GM23338 (cell line): ENCODE measurements at regions not wholly inside any gene's neighbourhood (a gene's known extent, or its start where the extent isn't known, plus 50 kb on each side); places are given as distances from the start of the nearest gene placed in this dataset.

ENCODE experiments used
- ATAC-seq: fragments of 200-7000 bp; cut with Tn5 transposase; 3 replicates; pipeline ENCODE4 v1.9.1; 2020
- DNase-seq: peaks from one replicate; pipeline ENCODE4 v3.0.0-alpha.2; 2015; ENCODE audit warnings: low spot score
- H2AFZ ChIP-seq: fragments of 200-600 bp; sonication (generic); 2 replicates; pipeline ENCODE4 v1.8.0; 2016; ENCODE audit warnings: antibody characterized with exemption, mild to moderate bottlenecking, moderate library complexity
- H3F3A ChIP-seq: fragments of 200-600 bp; sonication (generic); replicated peaks from 2 replicates; pipeline ENCODE4 v1.8.0; 2017; ENCODE audit warnings: antibody characterized with exemption, mixed run types, low read depth
- H3K27ac ChIP-seq: fragments of 200-600 bp; sonication (generic); 2 replicates; pipeline ENCODE4 v1.6.1; 2016; ENCODE audit warnings: low read depth
- H3K27me3 ChIP-seq: fragments of 200-600 bp; sonication (generic); 2 replicates; pipeline ENCODE4 v1.8.0; 2016; ENCODE audit warnings: mild to moderate bottlenecking, mixed run types, moderate library complexity; ENCODE audit not compliant: insufficient read depth
- H3K36me3 ChIP-seq: fragments of 200-600 bp; sonication (generic); 2 replicates; pipeline ENCODE4 v1.8.0; 2016; ENCODE audit warnings: mild to moderate bottlenecking; ENCODE audit not compliant: insufficient read depth
- H3K4me1 ChIP-seq: fragments of 200-600 bp; sonication (generic); 2 replicates; pipeline ENCODE4 v1.8.0; 2016; ENCODE audit warnings: mild to moderate bottlenecking, moderate library complexity; ENCODE audit not compliant: insufficient read depth
- H3K4me2 ChIP-seq: fragments of 200-600 bp; sonication (generic); 2 replicates; pipeline ENCODE4 v1.7.1; 2017; ENCODE audit warnings: mixed run types
- H3K4me3 ChIP-seq: fragments of 200-600 bp; sonication (generic); 2 replicates; pipeline ENCODE4 v1.6.1; 2016; ENCODE audit warnings: mixed run types
- H3K79me2 ChIP-seq: fragments of 200-600 bp; sonication (generic); replicated peaks from 2 replicates; pipeline ENCODE4 v1.8.0; 2017; ENCODE audit warnings: mild to moderate bottlenecking; ENCODE audit not compliant: insufficient read depth
- H3K9me2 ChIP-seq: fragments of 200-600 bp; sonication (generic); 2 replicates; pipeline ENCODE4 v1.8.0; 2017; ENCODE audit not compliant: insufficient read depth
- H4K20me1 ChIP-seq: fragments of 200-600 bp; sonication (generic); replicated peaks from 2 replicates; pipeline ENCODE4 v1.8.0; 2017; ENCODE audit warnings: mild to moderate bottlenecking; ENCODE audit not compliant: insufficient read depth
- H3K27ac Mint-ChIP-seq: 2 replicates; pipeline ENCODE4 v1.8.0; 2020; ENCODE audit warnings: inconsistent platforms, mild to moderate bottlenecking, moderate library complexity, mixed read lengths
- H3K27me3 Mint-ChIP-seq: 3 replicates; pipeline ENCODE4 v1.8.0; 2022; ENCODE audit warnings: low read depth, mild to moderate bottlenecking, moderate library complexity, mixed read lengths, inconsistent platforms; ENCODE audit not compliant: insufficient read depth, poor library complexity
- H3K36me3 Mint-ChIP-seq: 3 replicates; pipeline ENCODE4 v1.8.0; 2021; ENCODE audit warnings: low read depth, mild to moderate bottlenecking, inconsistent platforms, moderate library complexity, mixed read lengths
- H3K4me1 Mint-ChIP-seq: 3 replicates; pipeline ENCODE4 v1.8.0; 2020; ENCODE audit warnings: mild to moderate bottlenecking, inconsistent platforms, mixed read lengths
- H3K4me3 Mint-ChIP-seq: 3 replicates; pipeline ENCODE4 v1.8.0; 2021; ENCODE audit warnings: moderate library complexity, mild to moderate bottlenecking, inconsistent platforms, mixed read lengths
- H3K9me3 Mint-ChIP-seq: 3 replicates; pipeline ENCODE4 v1.8.0; 2020; ENCODE audit warnings: moderate library complexity, mild to moderate bottlenecking, inconsistent platforms, mixed read lengths
- CREB1 ChIP-seq: fragments of 250-450 bp; sonication (Bioruptor Pico); IDR thresholded peaks from 2 replicates; pipeline ENCODE4 v1.5.0; 2020; ENCODE audit warnings: low read depth, mild to moderate bottlenecking, moderate library complexity
- EZH2 ChIP-seq: fragments of 200-600 bp; sonication (generic); IDR thresholded peaks from one replicate; pipeline ENCODE4 v1.8.0; 2017; ENCODE audit warnings: antibody characterized with exemption, mild to moderate bottlenecking, low read depth; ENCODE audit not compliant: unreplicated experiment
- EZH2phosphoT487 ChIP-seq: fragments of 200-600 bp; sonication (generic); IDR thresholded peaks from one replicate; pipeline ENCODE4 v1.8.1; 2018; ENCODE audit warnings: antibody characterized with exemption; ENCODE audit not compliant: unreplicated experiment
- JUNB ChIP-seq: IDR thresholded peaks from one replicate; pipeline ENCODE4 v1.6.1; 2016; ENCODE audit warnings: antibody characterized with exemption; ENCODE audit not compliant: unreplicated experiment
- POLR2AphosphoS5 ChIP-seq: IDR thresholded peaks from 2 replicates; pipeline ENCODE4 v1.6.1; 2016; ENCODE audit warnings: antibody characterized with exemption, low read depth
- STAT1 ChIP-seq: IDR thresholded peaks from one replicate; pipeline ENCODE4 v1.6.1; 2016; ENCODE audit warnings: antibody characterized with exemption; ENCODE audit not compliant: unreplicated experiment
- ZNF331 ChIP-seq: fragments of 250-450 bp; sonication (Bioruptor Pico); IDR thresholded peaks from 2 replicates; pipeline ENCODE4 v1.5.0; 2020; ENCODE audit warnings: low read depth, mild to moderate bottlenecking, moderate library complexity
- TF ChIP-seq, protein P1 (sequence below), 2 experiments: fragments of 200-600 bp in 1 of 2; sonication (generic) in 1 of 2; conservative IDR thresholded peaks; 2 replicates each; pipeline versions ENCODE4 v1.5.1 to v1.6.1; 2016 to 2017; ENCODE audit warnings: antibody characterized with exemption in 2 of 2, low read depth in 2 of 2, mild to moderate bottlenecking in 2 of 2, moderate library complexity in 1 of 2
- TF ChIP-seq, protein P2 (sequence below): IDR thresholded peaks from 2 replicates; pipeline ENCODE4 v1.6.1; 2016; ENCODE audit warnings: antibody characterized with exemption
- TF ChIP-seq, protein P3 (sequence below): IDR thresholded peaks from one replicate; pipeline ENCODE4 v1.6.1; 2018; ENCODE audit warnings: antibody characterized with exemption; ENCODE audit not compliant: unreplicated experiment

DNA sequence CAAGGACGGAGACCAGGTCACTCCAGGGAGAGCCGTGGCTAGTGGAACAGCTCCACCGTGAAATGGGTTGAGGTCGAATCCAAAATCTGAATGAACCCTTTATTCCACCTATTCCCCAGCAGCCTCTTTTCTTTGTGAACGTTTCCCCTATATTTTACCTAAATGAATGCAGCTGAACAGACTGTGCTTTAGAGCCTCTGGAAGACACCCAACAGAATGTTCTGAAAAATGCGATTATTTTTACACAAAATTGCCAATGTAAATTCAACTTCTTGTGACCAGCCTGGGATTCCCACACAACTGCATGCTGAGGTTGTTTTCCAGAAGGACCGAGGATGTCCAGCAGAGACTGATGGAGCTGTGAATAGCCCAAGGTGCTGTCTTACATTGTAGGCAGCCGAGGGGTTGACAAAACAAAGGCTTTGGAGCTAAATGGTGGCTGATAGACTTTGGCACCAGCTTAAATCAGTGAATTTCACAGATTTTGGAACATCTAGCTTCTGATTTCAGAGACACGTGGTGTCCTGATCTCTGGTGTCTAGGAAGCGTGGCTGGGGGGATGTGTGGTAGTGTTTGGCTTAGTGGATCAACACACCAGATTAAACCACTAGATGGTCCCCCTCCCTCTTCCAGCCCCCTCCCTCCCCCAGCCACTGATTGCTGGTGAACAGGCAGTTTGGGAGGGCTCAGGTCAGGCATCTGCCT is 150.4 kb downstream of the ZNF664 start (continued):
- TF ChIP-seq, protein P1, sequence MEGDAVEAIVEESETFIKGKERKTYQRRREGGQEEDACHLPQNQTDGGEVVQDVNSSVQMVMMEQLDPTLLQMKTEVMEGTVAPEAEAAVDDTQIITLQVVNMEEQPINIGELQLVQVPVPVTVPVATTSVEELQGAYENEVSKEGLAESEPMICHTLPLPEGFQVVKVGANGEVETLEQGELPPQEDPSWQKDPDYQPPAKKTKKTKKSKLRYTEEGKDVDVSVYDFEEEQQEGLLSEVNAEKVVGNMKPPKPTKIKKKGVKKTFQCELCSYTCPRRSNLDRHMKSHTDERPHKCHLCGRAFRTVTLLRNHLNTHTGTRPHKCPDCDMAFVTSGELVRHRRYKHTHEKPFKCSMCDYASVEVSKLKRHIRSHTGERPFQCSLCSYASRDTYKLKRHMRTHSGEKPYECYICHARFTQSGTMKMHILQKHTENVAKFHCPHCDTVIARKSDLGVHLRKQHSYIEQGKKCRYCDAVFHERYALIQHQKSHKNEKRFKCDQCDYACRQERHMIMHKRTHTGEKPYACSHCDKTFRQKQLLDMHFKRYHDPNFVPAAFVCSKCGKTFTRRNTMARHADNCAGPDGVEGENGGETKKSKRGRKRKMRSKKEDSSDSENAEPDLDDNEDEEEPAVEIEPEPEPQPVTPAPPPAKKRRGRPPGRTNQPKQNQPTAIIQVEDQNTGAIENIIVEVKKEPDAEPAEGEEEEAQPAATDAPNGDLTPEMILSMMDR (conservative IDR thresholded peaks at IDR 0.05; ENCODE audit: low read depth in 2 of 2): no peak
- TF ChIP-seq ZNF331 (no peak), EZH2phosphoT487 (no peak), CREB1 (CRISPR knock-in tag) (no peak), JUNB (no peak), POLR2AphosphoS5 (no peak), EZH2 (no peak), STAT1 (no peak)
- TF ChIP-seq, protein P2, sequence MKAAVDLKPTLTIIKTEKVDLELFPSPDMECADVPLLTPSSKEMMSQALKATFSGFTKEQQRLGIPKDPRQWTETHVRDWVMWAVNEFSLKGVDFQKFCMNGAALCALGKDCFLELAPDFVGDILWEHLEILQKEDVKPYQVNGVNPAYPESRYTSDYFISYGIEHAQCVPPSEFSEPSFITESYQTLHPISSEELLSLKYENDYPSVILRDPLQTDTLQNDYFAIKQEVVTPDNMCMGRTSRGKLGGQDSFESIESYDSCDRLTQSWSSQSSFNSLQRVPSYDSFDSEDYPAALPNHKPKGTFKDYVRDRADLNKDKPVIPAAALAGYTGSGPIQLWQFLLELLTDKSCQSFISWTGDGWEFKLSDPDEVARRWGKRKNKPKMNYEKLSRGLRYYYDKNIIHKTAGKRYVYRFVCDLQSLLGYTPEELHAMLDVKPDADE: no peak
- TF ChIP-seq, protein P3, sequence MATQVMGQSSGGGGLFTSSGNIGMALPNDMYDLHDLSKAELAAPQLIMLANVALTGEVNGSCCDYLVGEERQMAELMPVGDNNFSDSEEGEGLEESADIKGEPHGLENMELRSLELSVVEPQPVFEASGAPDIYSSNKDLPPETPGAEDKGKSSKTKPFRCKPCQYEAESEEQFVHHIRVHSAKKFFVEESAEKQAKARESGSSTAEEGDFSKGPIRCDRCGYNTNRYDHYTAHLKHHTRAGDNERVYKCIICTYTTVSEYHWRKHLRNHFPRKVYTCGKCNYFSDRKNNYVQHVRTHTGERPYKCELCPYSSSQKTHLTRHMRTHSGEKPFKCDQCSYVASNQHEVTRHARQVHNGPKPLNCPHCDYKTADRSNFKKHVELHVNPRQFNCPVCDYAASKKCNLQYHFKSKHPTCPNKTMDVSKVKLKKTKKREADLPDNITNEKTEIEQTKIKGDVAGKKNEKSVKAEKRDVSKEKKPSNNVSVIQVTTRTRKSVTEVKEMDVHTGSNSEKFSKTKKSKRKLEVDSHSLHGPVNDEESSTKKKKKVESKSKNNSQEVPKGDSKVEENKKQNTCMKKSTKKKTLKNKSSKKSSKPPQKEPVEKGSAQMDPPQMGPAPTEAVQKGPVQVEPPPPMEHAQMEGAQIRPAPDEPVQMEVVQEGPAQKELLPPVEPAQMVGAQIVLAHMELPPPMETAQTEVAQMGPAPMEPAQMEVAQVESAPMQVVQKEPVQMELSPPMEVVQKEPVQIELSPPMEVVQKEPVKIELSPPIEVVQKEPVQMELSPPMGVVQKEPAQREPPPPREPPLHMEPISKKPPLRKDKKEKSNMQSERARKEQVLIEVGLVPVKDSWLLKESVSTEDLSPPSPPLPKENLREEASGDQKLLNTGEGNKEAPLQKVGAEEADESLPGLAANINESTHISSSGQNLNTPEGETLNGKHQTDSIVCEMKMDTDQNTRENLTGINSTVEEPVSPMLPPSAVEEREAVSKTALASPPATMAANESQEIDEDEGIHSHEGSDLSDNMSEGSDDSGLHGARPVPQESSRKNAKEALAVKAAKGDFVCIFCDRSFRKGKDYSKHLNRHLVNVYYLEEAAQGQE: no peak

DNA sequence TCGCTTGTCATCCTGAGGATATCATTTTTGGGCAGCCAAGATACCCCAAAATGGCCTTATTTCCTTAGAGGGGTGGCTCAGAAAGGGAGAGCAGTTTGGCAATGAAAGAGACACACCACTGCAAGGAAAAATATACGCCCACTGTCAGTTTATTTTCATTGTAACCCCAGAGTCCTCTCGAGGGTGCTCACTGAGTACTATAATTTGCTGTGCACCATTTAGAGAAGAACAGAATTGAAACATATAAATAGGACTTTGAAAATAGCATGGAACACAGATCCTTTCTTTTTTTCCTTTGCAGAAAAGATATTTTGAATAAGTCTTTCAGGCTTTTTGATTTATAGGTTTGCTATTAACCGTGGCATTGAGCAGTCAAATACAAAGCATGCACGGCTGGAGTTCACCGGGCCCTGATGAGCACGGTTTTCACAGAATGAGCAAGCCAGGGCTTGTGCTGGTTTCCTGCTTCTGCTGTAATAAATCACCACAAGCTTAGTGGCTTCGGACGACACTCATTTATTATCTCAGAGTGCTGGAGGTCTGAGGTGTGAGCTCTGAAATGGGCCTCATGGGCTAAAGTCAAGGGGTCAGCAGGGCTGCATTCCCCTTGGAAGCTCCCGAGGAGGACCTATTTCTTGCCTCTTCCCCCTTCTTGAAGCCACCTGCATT is 152.3 kb downstream of the ZNF664 start:
- no peak overlapping the region for H3K27ac ChIP-seq
- H2AFZ ChIP-seq: peak overlapping the region; percentile 72
- peaks cover 21% of the 10 kb centered on the region for H3K4me1 ChIP-seq
- Mint-ChIP-seq H3K4me3 (no peak overlapping the region), H3K27ac (no peak overlapping the region), H3K9me3 (peaks cover 6% of the 10 kb centered on the region; the same call in 2 of the 3 replicates), H3K27me3 (peaks cover 8% of the 10 kb centered on the region), H3K4me1 (peaks cover 15% of the 10 kb centered on the region), H3K36me3 (peaks cover 5% of the 10 kb centered on the region; the same call in 1 of the 3 replicates)
- no peak overlapping the region for H3K4me2 ChIP-seq
- TF ChIP-seq, protein P1 (conservative IDR thresholded peaks at IDR 0.05; ENCODE audit: low read depth in 2 of 2): no peak
- no peak for TF ChIP-seq EZH2
- DNase-seq (no peak), ATAC-seq (no peak)
- no peaks in the 10 kb centered on the region; the same call in 1 of the 2 replicates for H3K36me3 ChIP-seq
- no peak overlapping the region for H3K4me3 ChIP-seq
- H4K20me1 ChIP-seq: no peaks in the 10 kb centered on the region
- H3K79me2 ChIP-seq: no peaks in the 10 kb centered on the region
- H3K9me2 ChIP-seq: peaks cover 5% of the 10 kb centered on the region; the same call in 1 of the 2 replicates
- peaks cover 10% of the 10 kb centered on the region for H3F3A ChIP-seq
- H3K27me3 ChIP-seq: no peaks in the 10 kb centered on the region
